ENCODE measurements at regions not wholly inside any gene's neighbourhood (a gene's known extent, or its start where the extent isn't known, plus 50 kb on each side); places are given as distances from the start of the nearest gene placed in this dataset.

GRCh38 chr7:34296663-34297062 lies 361.4 kb upstream of the NPSR1 start:
- TF ChIP-seq CTCF (IDR thresholded peaks at IDR 0.05) (no peak), POLR2AphosphoS5 (IDR thresholded peaks at IDR 0.05) (no peak), POLR2A (IDR thresholded peaks at IDR 0.05) (no peak), EP300 (IDR thresholded peaks at IDR 0.05) (no peak)
